Caco-2 (cell line): ENCODE measurements at regions not wholly inside any gene's neighbourhood (a gene's known extent, or its start where the extent isn't known, plus 50 kb on each side); places are given as distances from the start of the nearest gene placed in this dataset.

Source experiments
- BruUV-seq: library from RNA; stranded (reverse); fragments of 400-500 nt; replicated peaks from 2 replicates; lab custom pipeline; 2021; lab: Mats Ljungman, UMichigan
- CTCF ChIA-PET: fragments of 300-600 bp; sonication (Branson Sonifier 250); formaldehyde crosslinking; loops from one replicate; lab custom pipeline; 2022; ENCODE audit warnings: antibody characterized with exemption; lab: Charles Lee
- POLR2A ChIA-PET: fragments of 300-600 bp; sonication (Branson Sonifier 250); formaldehyde crosslinking; loops from one replicate; lab custom pipeline; 2022; ENCODE audit warnings: antibody characterized with exemption; lab: Charles Lee
- DNase-seq, 2 experiments: peaks; one replicate each; pipeline versions ENCODE4 v3.0.0 to v3.0.0-alpha.2; 2020 to 2022
- H3K27me3 ChIP-seq: replicated peaks from 2 replicates; pipeline ENCODE4 v1.6.0; 2011; ENCODE audit warnings: low read length; ENCODE audit not compliant: control insufficient read depth, insufficient read depth
- H3K36me3 ChIP-seq: 2 replicates; pipeline ENCODE4 v1.5.1; 2011; ENCODE audit warnings: low read length; ENCODE audit not compliant: control insufficient read depth, insufficient read depth
- H3K4me1 ChIP-seq: fragments of 250-450 bp; sonication (Bioruptor Pico); 2 replicates; pipeline ENCODE4 v1.5.1; 2020; ENCODE audit warnings: mild to moderate bottlenecking
- H3K4me3 ChIP-seq: 2 replicates; pipeline ENCODE4 v1.5.1; 2011; ENCODE audit warnings: low read depth, mild to moderate bottlenecking, control low read depth, low read length
- H3K9me3 ChIP-seq: fragments of 250-450 bp; sonication (Bioruptor Pico); 2 replicates; pipeline ENCODE4 v1.5.1; 2020; ENCODE audit warnings: mild to moderate bottlenecking, moderate library complexity
- H3K27ac Mint-ChIP-seq: one replicate; pipeline ENCODE4 v1.8.0; 2022; ENCODE audit warnings: mixed read lengths; ENCODE audit not compliant: unreplicated experiment
- H3K27me3 Mint-ChIP-seq: one replicate; pipeline ENCODE4 v1.8.0; 2022; ENCODE audit warnings: mixed read lengths; ENCODE audit not compliant: insufficient read depth, unreplicated experiment
- H3K36me3 Mint-ChIP-seq: one replicate; pipeline ENCODE4 v1.8.0; 2022; ENCODE audit warnings: mild to moderate bottlenecking, mixed read lengths; ENCODE audit not compliant: insufficient read depth, unreplicated experiment
- H3K4me1 Mint-ChIP-seq: one replicate; pipeline ENCODE4 v1.8.0; 2022; ENCODE audit warnings: low read depth, mixed read lengths; ENCODE audit not compliant: unreplicated experiment
- H3K4me3 Mint-ChIP-seq: one replicate; pipeline ENCODE4 v1.8.0; 2022; ENCODE audit warnings: mild to moderate bottlenecking, moderate library complexity, mixed read lengths; ENCODE audit not compliant: unreplicated experiment
- H3K9me3 Mint-ChIP-seq: one replicate; pipeline ENCODE4 v1.8.0; 2022; ENCODE audit warnings: mixed read lengths; ENCODE audit not compliant: unreplicated experiment
- CTCF ChIP-seq, 2 experiments: fragments of 200-600 bp in 1 of 2; IDR thresholded peaks; 1 replicate in 1 of 2; 2 replicates in 1 of 2; pipeline versions ENCODE4 v1.5.1 to v1.8.0; 2011 to 2022; ENCODE audit warnings: antibody characterized with exemption in 1 of 2, control low read depth in 1 of 2, inconsistent platforms in 1 of 2, low read depth in 1 of 2, low read length in 1 of 2, mild to moderate bottlenecking in 1 of 2, moderate library complexity in 1 of 2; ENCODE audit not compliant: insufficient read depth in 1 of 2, severe bottlenecking in 1 of 2, unreplicated experiment in 1 of 2
- intact Hi-C: fragments of 100-400 bp; cut with micrococcal nuclease; formaldehyde crosslinking; loops from one replicate; pipeline ENCODE4 v1.10.0; 2022; ENCODE audit not compliant: unreplicated experiment

- Mint-ChIP-seq H3K4me1 (no peaks in the 10 kb centered on the region), H3K27ac (no peak overlapping the region), H3K4me3 (no peak overlapping the region), H3K9me3 (no peaks in the 10 kb centered on the region), H3K36me3 (no peaks in the 10 kb centered on the region), H3K27me3 (peaks cover 4% of the 10 kb centered on the region)
- POLR2A ChIA-PET, result no interaction called here
- no peak overlapping the region for H3K4me3 ChIP-seq
- CTCF ChIA-PET, result no interaction called here
- intact Hi-C loops, result no loop called here
- no peak for TF ChIP-seq CTCF (IDR thresholded peaks at IDR 0.05; ENCODE audit: insufficient read depth in 1 of 2, low read depth in 1 of 2, low read length in 1 of 2, severe bottlenecking in 1 of 2, unreplicated experiment in 1 of 2)
- DNase-seq, result no peak
- no peaks in the 10 kb centered on the region for H3K36me3 ChIP-seq
- H3K27me3 ChIP-seq, result no peaks in the 10 kb centered on the region
- BruUV-seq, result no TSS peak
- H3K9me3 ChIP-seq, result no peaks in the 10 kb centered on the region
- H3K4me1 ChIP-seq, result no peaks in the 10 kb centered on the region
These were observed 152.7 kb upstream of the EDNRA start for GRCh38 chr4:147328189-147328588.

- TF ChIP-seq CTCF (IDR thresholded peaks at IDR 0.05; ENCODE audit: insufficient read depth in 1 of 2, low read depth in 1 of 2, low read length in 1 of 2, severe bottlenecking in 1 of 2, unreplicated experiment in 1 of 2), result no peak
- intact Hi-C loops, result no loop called here
- ChIA-PET POLR2A (no interaction called here), CTCF (no interaction called here)
- Histone ChIP-seq H3K9me3 (no peaks in the 10 kb centered on the region), H3K27me3 (no peaks in the 10 kb centered on the region), H3K36me3 (no peaks in the 10 kb centered on the region), H3K4me3 (no peak overlapping the region), H3K4me1 (no peaks in the 10 kb centered on the region)
- Mint-ChIP-seq H3K27me3 (peaks cover 4% of the 10 kb centered on the region), H3K4me1 (no peaks in the 10 kb centered on the region), H3K27ac (no peak overlapping the region), H3K4me3 (no peak overlapping the region), H3K36me3 (no peaks in the 10 kb centered on the region), H3K9me3 (no peaks in the 10 kb centered on the region)
- no TSS peak for BruUV-seq
- DNase-seq, result no peak
These were observed 152.0 kb upstream of the EDNRA start for GRCh38 chr4:147328756-147329446.

- ChIA-PET POLR2A (no interaction called here), CTCF (no interaction called here)
- Mint-ChIP-seq H3K27ac (no peak overlapping the region), H3K9me3 (no peaks in the 10 kb centered on the region), H3K27me3 (peaks cover 4% of the 10 kb centered on the region), H3K4me1 (no peaks in the 10 kb centered on the region), H3K4me3 (no peak overlapping the region), H3K36me3 (no peaks in the 10 kb centered on the region)
- no peak for TF ChIP-seq CTCF (IDR thresholded peaks at IDR 0.05; ENCODE audit: insufficient read depth in 1 of 2, low read depth in 1 of 2, low read length in 1 of 2, severe bottlenecking in 1 of 2, unreplicated experiment in 1 of 2)
- no peaks in the 10 kb centered on the region for H3K9me3 ChIP-seq
- no peaks in the 10 kb centered on the region for H3K36me3 ChIP-seq
- no TSS peak for BruUV-seq
- intact Hi-C loops, result no loop called here
- H3K27me3 ChIP-seq, result no peaks in the 10 kb centered on the region; the same call in 1 of the 2 replicates
- H3K4me3 ChIP-seq, result no peak overlapping the region
- no peaks in the 10 kb centered on the region for H3K4me1 ChIP-seq
- DNase-seq, result no peak
These were observed 148.8 kb upstream of the EDNRA start for GRCh38 chr4:147332091-147332490.
